Breast epithelium (tissue), 4 donors: ENCODE measurements at regions not wholly inside any gene's neighbourhood (a gene's known extent, or its start where the extent isn't known, plus 50 kb on each side); places are given as distances from the start of the nearest gene placed in this dataset.

ENCODE experiments used
- DNase-seq, 2 donors: peaks; one replicate each; pipeline ENCODE4 v3.0.0-alpha.2; 2019; ENCODE audit warnings: low spot score in 2 of 2
- H3K27ac ChIP-seq, 2 donors: fragments of 200-600 bp; sonication (generic) in 1 of 2; one replicate each; pipeline ENCODE4 v1.5.1; 2016 to 2019; ENCODE audit warnings: mild to moderate bottlenecking in 1 of 2
- H3K27me3 ChIP-seq, 2 donors: fragments of 200-600 bp; sonication (generic) in 1 of 2; one replicate each; pipeline versions ENCODE4 v1.5.1 to v1.6.0; 2017 to 2019; ENCODE audit warnings: control low read depth in 1 of 2, mild to moderate bottlenecking in 1 of 2
- H3K36me3 ChIP-seq: fragments of 200-600 bp; one replicate; pipeline ENCODE4 v1.5.1; 2019
- H3K4me1 ChIP-seq, 2 donors: fragments of 200-600 bp; sonication (generic); one replicate each; pipeline ENCODE4 v1.5.1; 2016 to 2019; ENCODE audit warnings: control low read depth in 1 of 2
- H3K4me3 ChIP-seq, 3 donors: fragments of 200-600 bp; sonication (generic); 1 replicate in 2 of 3; 2 replicates in 1 of 3; pipeline ENCODE4 v1.5.1; 2016 to 2019; ENCODE audit warnings: mild to moderate bottlenecking in 3 of 3, moderate library complexity in 2 of 3
- H3K9me3 ChIP-seq, 2 donors: fragments of 200-600 bp; sonication (generic) in 1 of 2; one replicate each; pipeline ENCODE4 v1.5.1; 2016 to 2019; ENCODE audit warnings: control low read depth in 1 of 2
- CTCF ChIP-seq, 3 donors: fragments of 450-650 bp; IDR thresholded peaks; one replicate each; pipeline ENCODE4 v1.5.1; 2016 to 2017; ENCODE audit warnings: antibody characterized with exemption in 3 of 3, mild to moderate bottlenecking in 3 of 3, moderate library complexity in 3 of 3
- POLR2A ChIP-seq: fragments of 450-650 bp; IDR thresholded peaks from one replicate; pipeline ENCODE4 v1.6.1; 2016; ENCODE audit warnings: antibody characterized with exemption, mild to moderate bottlenecking, moderate library complexity
- POLR2AphosphoS5 ChIP-seq, 3 donors: sonication (generic); formaldehyde crosslinking; IDR thresholded peaks; one replicate each; pipeline ENCODE4 v1.6.1; 2017; ENCODE audit warnings: antibody characterized with exemption in 3 of 3
- intact Hi-C: fragments of 100-400 bp; cut with DNase I; formaldehyde crosslinking; loops from one replicate; pipeline ENCODE4 v1.15.1; 2023; ENCODE audit warnings: low total_unique reads

DNA sequence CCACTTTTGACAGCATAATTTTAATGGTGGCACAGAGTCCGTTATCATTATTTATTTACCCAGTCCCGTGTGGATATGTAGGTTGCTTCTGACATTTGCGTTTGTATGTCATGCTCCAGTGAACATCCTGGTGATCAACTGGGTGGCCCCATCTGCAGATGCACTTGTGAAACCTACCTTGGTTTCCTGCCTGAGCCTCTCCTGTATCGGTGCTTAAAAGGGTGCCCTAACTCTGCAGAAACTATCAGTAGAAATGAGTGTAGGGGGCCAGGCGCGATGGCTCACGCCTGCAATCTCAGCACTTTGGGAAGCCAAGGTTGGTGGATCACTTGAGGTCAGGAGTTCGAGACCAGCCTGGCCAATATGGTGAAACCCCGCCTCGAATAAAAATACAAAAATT, 92.1 kb upstream of the IER5L start:
- Histone ChIP-seq H3K27ac (peak overlapping the region in 1 of 2 donors; percentile 0), H3K27me3 (no peaks in the 10 kb centered on the region), H3K36me3 (no peaks in the 10 kb centered on the region), H3K4me1 (no peaks in the 10 kb centered on the region), H3K4me3 (no peak overlapping the region), H3K9me3 (no peaks in the 10 kb centered on the region)
- no peak for TF ChIP-seq POLR2AphosphoS5 (IDR thresholded peaks at IDR 0.05)
- no peak for TF ChIP-seq CTCF (IDR thresholded peaks at IDR 0.05)
- no peak for TF ChIP-seq POLR2A
- intact Hi-C loops: no loop called here
- no peak for DNase-seq

- no peaks in the 10 kb centered on the region for H3K27me3 ChIP-seq
- intact Hi-C loops: no loop called here
Measured at GRCh38 chr9:129267141-129267540, 89.1 kb upstream of the IER5L start.

DNA sequence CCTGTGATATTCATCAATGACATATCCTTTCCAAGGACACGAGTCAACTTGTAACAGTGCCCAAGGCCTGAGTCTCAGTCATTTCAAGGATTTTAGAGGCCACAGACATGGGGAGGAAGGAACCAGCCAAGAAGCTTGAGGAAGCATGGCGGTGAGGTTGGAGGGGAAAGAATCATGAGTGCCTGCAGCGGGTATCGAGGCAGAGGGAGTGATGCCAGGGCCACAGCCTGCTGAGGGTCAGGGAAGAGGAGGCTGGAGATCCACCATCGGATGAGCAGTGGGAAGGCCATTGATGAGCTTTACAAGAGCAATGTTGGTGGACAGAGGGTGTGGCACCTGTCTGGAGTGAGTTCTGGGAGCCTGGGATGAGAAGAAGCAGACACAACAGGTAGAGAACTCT, 88.5 kb upstream of the IER5L start:
- no peak for TF ChIP-seq CTCF (IDR thresholded peaks at IDR 0.05)
- TF ChIP-seq POLR2AphosphoS5 (IDR thresholded peaks at IDR 0.05): no peak
- TF ChIP-seq POLR2A: no peak

More at GRCh38 chr9:129267141-129267540, 89.1 kb upstream of the IER5L start:
- DNase-seq: no peak
- Histone ChIP-seq H3K4me1 (no peaks in the 10 kb centered on the region), H3K27ac (no peak overlapping the region), H3K36me3 (no peaks in the 10 kb centered on the region), H3K9me3 (no peaks in the 10 kb centered on the region), H3K4me3 (no peak overlapping the region)
- no peak for TF ChIP-seq POLR2AphosphoS5 (IDR thresholded peaks at IDR 0.05)
- no peak for TF ChIP-seq CTCF (IDR thresholded peaks at IDR 0.05)
- no peak for TF ChIP-seq POLR2A

GRCh38 chr9:129264388-129264787, 86.3 kb upstream of the IER5L start:
- peaks cover 0 to under 1% of the 10 kb centered on the region in 2 donors for H3K4me1 ChIP-seq
- TF ChIP-seq POLR2A: no peak
- TF ChIP-seq CTCF (IDR thresholded peaks at IDR 0.05): no peak
- TF ChIP-seq POLR2AphosphoS5 (IDR thresholded peaks at IDR 0.05): no peak
- H3K36me3 ChIP-seq: no peaks in the 10 kb centered on the region
- intact Hi-C loops: no loop called here
- no peak for DNase-seq
- H3K27ac ChIP-seq: no peak overlapping the region
- no peaks in the 10 kb centered on the region for H3K27me3 ChIP-seq
- no peak overlapping the region for H3K4me3 ChIP-seq
- no peaks in the 10 kb centered on the region for H3K9me3 ChIP-seq

More for the DNA sequence above, 88.5 kb upstream of the IER5L start:
- no peaks in the 10 kb centered on the region for H3K9me3 ChIP-seq
- DNase-seq: no peak
- no peaks in the 10 kb centered on the region for H3K27me3 ChIP-seq
- no peak overlapping the region for H3K27ac ChIP-seq
- no peaks in the 10 kb centered on the region for H3K36me3 ChIP-seq
- no peaks in the 10 kb centered on the region for H3K4me1 ChIP-seq
- intact Hi-C loops: no loop called here
- no peak overlapping the region for H3K4me3 ChIP-seq

- TF ChIP-seq POLR2AphosphoS5 (IDR thresholded peaks at IDR 0.05) (no peak), CTCF (IDR thresholded peaks at IDR 0.05) (no peak), POLR2A (no peak)
- no peak overlapping the region for H3K27ac ChIP-seq
- H3K27me3 ChIP-seq: no peaks in the 10 kb centered on the region
- H3K36me3 ChIP-seq: no peaks in the 10 kb centered on the region
- intact Hi-C loops: no loop called here
- no peak overlapping the region for H3K4me3 ChIP-seq
- peaks cover 0 to 6% of the 10 kb centered on the region in 2 donors for H3K4me1 ChIP-seq
- DNase-seq: no peak
- no peaks in the 10 kb centered on the region for H3K9me3 ChIP-seq
Measured at GRCh38 chr9:129263836-129264235, 85.8 kb upstream of the IER5L start.
